ENCODE measurements at regions not wholly inside any gene's neighbourhood (a gene's known extent, or its start where the extent isn't known, plus 50 kb on each side); places are given as distances from the start of the nearest gene placed in this dataset. TPM values are rescaled to one million over a fixed set of nuclear protein-coding genes. Genes with fewer than 3 reads are reported as not detected.

DNA sequence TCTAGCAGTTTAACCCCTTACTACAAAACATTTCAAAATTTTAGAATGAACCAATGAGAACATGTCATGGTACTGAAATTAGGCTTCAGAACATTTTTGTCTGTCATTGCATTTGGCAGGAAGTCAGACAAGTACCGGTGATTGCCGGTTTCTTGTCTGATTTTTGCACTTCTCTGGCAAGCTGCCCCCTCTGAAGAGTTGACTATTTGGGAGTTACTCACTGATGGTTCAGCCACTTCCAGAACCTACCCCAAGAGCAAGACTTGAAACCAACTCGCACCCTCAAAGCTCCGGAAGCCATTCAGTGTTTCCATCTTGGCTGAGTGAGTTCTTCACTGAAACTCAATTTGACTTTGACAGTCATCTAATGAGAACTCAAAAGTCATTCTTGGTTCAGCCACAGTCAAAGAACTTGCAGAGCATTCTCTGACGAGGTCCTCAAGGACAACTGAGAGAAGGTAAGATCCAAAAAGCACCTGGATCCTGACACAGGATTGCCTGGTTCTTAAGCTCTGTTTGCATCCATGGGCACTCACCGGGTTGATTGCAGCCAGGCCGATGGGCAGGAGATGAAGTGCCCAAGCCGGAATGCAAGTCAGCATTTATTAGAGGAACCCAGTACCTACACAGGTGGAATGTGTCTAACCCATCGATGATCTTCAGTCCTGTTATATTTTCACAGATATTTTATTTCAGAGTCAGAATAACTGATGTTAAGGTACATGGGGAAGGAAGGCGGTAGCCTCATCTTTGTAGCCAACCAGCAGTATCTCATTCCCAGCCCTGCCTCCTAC, 93.6 kb downstream of the USP22 start:
- Histone ChIP-seq H3K36me3 (ENCODE audit: low read depth) (no peaks in the 10 kb centered on the region), H4K20me1 (ENCODE audit: insufficient read depth) (no peaks in the 10 kb centered on the region), H3K27ac (no peak overlapping the region), H3K9me2 (ENCODE audit: insufficient read depth) (no peaks in the 10 kb centered on the region), H3K4me2 (ENCODE audit: unreplicated experiment) (no peak overlapping the region), H3K9ac (no peak overlapping the region), H3K27me3 (replicated peaks; ENCODE audit: insufficient read depth) (peaks cover 44% of the 10 kb centered on the region), H3F3A (ENCODE audit: insufficient read depth) (no peaks in the 10 kb centered on the region), H2AFZ (no peak overlapping the region), H3K4me1 (ENCODE audit: insufficient read depth) (no peaks in the 10 kb centered on the region), H3K4me3 (no peak overlapping the region), H3K9me3 (ENCODE audit: low read depth) (no peaks in the 10 kb centered on the region), H3K79me2 (ENCODE audit: insufficient read depth) (no peaks in the 10 kb centered on the region)
- in situ Hi-C loops (cut with MboI), result no loop called here
- TF ChIP-seq EZH2phosphoT487 (IDR thresholded peaks at IDR 0.05; ENCODE audit: insufficient read depth, low read depth), result no peak
- no peak for TF ChIP-seq EZH2 (IDR thresholded peaks at IDR 0.05; ENCODE audit: insufficient read depth, poor library complexity, severe bottlenecking)
- WGBS, 2 experiments (ENCODE audit: low coverage in 1 of 2, low lambda C conversion rate in 2 of 2, missing lambda C conversion rate in 2 of 2), result 64 to 68% methylated on average over 10 of the region's 10 CpGs
- no peak for DNase-seq

Small RNA genes lying in the stretch of these regions (small RNA-seq; reads per million reads assigned to genes)
- gene AC087499.6 (ENCODE audit: low read depth, low replicate concordance), result not detected
- not detected for gene RNU6-1178P (ENCODE audit: low read depth, low replicate concordance)

All from GM23248 (cell line).